H1 (cell line): ENCODE measurements at regions not wholly inside any gene's neighbourhood (a gene's known extent, or its start where the extent isn't known, plus 50 kb on each side); places are given as distances from the start of the nearest gene placed in this dataset.

Experiments
- CTCF ChIA-PET: fragments of 300-600 bp; sonication (Branson Sonifier 250); formaldehyde crosslinking; loops from one replicate; lab custom pipeline; 2021; ENCODE audit not compliant: partially characterized antibody; lab: Charles Lee
- POLR2A ChIA-PET: fragments of 300-600 bp; sonication (Branson Sonifier 250); formaldehyde crosslinking; loops from one replicate; lab custom pipeline; 2021; ENCODE audit warnings: inconsistent platforms; ENCODE audit not compliant: partially characterized antibody; lab: Charles Lee
- DNase-seq, 2 experiments: peaks; one replicate each; pipeline versions ENCODE4 v3.0.0 to v3.0.0-alpha.2; 2010 to 2022; ENCODE audit warnings: low spot score in 2 of 2, low read depth in 1 of 2, mixed read lengths in 1 of 2
- FAIRE-seq: peaks from 2 replicates; lab custom pipeline; 2011; peaks lifted over from hg19 to GRCh38; lab: Jason Lieb, UNC
- H2AFZ ChIP-seq: 2 replicates; pipeline ENCODE4 v1.8.1; 2012; ENCODE audit warnings: low read length, inconsistent platforms
- H2AK5ac ChIP-seq: 2 replicates; pipeline ENCODE4 v1.6.1; 2013; ENCODE audit warnings: low read depth, low read length
- H2BK120ac ChIP-seq: replicated peaks from 2 replicates; pipeline ENCODE3; 2013; ENCODE audit warnings: low read depth, low read length, inconsistent platforms
- H2BK12ac ChIP-seq: 2 replicates; pipeline ENCODE4 v1.6.1; 2013; ENCODE audit warnings: low read depth, low read length
- H2BK15ac ChIP-seq: 2 replicates; pipeline ENCODE4 v1.6.1; 2013; ENCODE audit warnings: low read length
- H2BK20ac ChIP-seq: 2 replicates; pipeline ENCODE4 v1.6.1; 2013; ENCODE audit warnings: low read length
- H2BK5ac ChIP-seq: 2 replicates; pipeline ENCODE4 v1.6.1; 2013; ENCODE audit warnings: low read depth, low read length
- H3K14ac ChIP-seq: 2 replicates; pipeline ENCODE4 v1.6.1; 2013; ENCODE audit warnings: inconsistent platforms; ENCODE audit not compliant: insufficient read length
- H3K18ac ChIP-seq: 2 replicates; pipeline ENCODE4 v1.6.1; 2013; ENCODE audit warnings: low read length; ENCODE audit errors: extremely low read depth
- H3K23ac ChIP-seq: 2 replicates; pipeline ENCODE4 v1.6.1; 2013; ENCODE audit warnings: inconsistent platforms; ENCODE audit not compliant: insufficient read length
- H3K23me2 ChIP-seq: 2 replicates; pipeline ENCODE4 v1.6.1; 2013; ENCODE audit warnings: low read depth, low read length
- H3K27ac ChIP-seq: 2 replicates; pipeline ENCODE4 v1.6.1; 2011; ENCODE audit warnings: low read depth, low read length, inconsistent platforms
- H3K27me3 ChIP-seq, 4 experiments: replicated peaks in 1 of 4; 1 replicate in 1 of 4; 2 replicates in 3 of 4; pipeline versions ENCODE4 v1.6.1 to v1.8.1; 2011 to 2013; ENCODE audit warnings: low read length in 3 of 4, mild to moderate bottlenecking in 3 of 4, inconsistent platforms in 2 of 4, mixed read lengths in 2 of 4, moderate library complexity in 1 of 4; ENCODE audit not compliant: control insufficient read depth in 3 of 4, insufficient read depth in 3 of 4; ENCODE audit errors: extremely low read depth in 1 of 4
- H3K36me3 ChIP-seq, 4 experiments: 2 replicates each; pipeline versions ENCODE4 v1.6.1 to v1.8.1; 2011 to 2013; ENCODE audit warnings: mild to moderate bottlenecking in 4 of 4, low read length in 3 of 4, moderate library complexity in 2 of 4, control low read depth in 1 of 4, inconsistent platforms in 1 of 4; ENCODE audit not compliant: insufficient read depth in 4 of 4, control insufficient read depth in 2 of 4
- H3K4ac ChIP-seq: replicated peaks from 2 replicates; pipeline ENCODE3; 2013; ENCODE audit warnings: low read length, low read depth, mixed read lengths, inconsistent platforms; ENCODE audit not compliant: insufficient read length
- H3K4me1 ChIP-seq, 4 experiments: replicated peaks in 1 of 4; 1 replicate in 1 of 4; 2 replicates in 3 of 4; pipeline versions ENCODE4 v1.6.1 to v1.8.1; 2011 to 2013; ENCODE audit warnings: low read length in 3 of 4, inconsistent platforms in 2 of 4, mixed read lengths in 1 of 4; ENCODE audit not compliant: insufficient read depth in 4 of 4, control insufficient read depth in 3 of 4
- H3K4me2 ChIP-seq, 2 experiments: 2 replicates each; pipeline versions ENCODE4 v1.6.1 to v1.8.1; 2011 to 2013; ENCODE audit warnings: low read depth in 2 of 2, low read length in 2 of 2, control low read depth in 1 of 2, inconsistent platforms in 1 of 2, mild to moderate bottlenecking in 1 of 2; ENCODE audit not compliant: insufficient read depth in 1 of 2
- H3K4me3 ChIP-seq, 4 experiments: fragments of 200-600, 300-600 bp in 1 of 4; sonication (generic), shearing (Covaris generic), sonication (Bioruptor Twin) in 1 of 4; 2 replicates each; pipeline versions ENCODE4 v1.5.1 to v1.8.1; 2011 to 2016; ENCODE audit warnings: low read length in 4 of 4, low read depth in 3 of 4, control low read depth in 2 of 4, inconsistent platforms in 2 of 4, mild to moderate bottlenecking in 2 of 4, mixed read lengths in 1 of 4, moderate library complexity in 1 of 4; ENCODE audit not compliant: insufficient read depth in 2 of 4; ENCODE audit errors: extremely low read depth in 1 of 4
- H3K56ac ChIP-seq: replicated peaks from 2 replicates; pipeline ENCODE3; 2013; ENCODE audit warnings: low read depth, mild to moderate bottlenecking, mixed read lengths, low read length, inconsistent platforms; ENCODE audit not compliant: insufficient read length
- H3K79me1 ChIP-seq: 2 replicates; pipeline ENCODE4 v1.6.1; 2013; ENCODE audit warnings: low read depth, low read length, control low read depth
- H3K79me2 ChIP-seq, 2 experiments: 2 replicates each; pipeline versions ENCODE4 v1.6.1 to v1.8.1; 2012 to 2013; ENCODE audit warnings: low read length in 2 of 2, mild to moderate bottlenecking in 2 of 2, inconsistent platforms in 1 of 2; ENCODE audit not compliant: insufficient read depth in 2 of 2, control insufficient read depth in 1 of 2
- H3K9ac ChIP-seq, 4 experiments: replicated peaks in 1 of 4; 1 replicate in 1 of 4; 2 replicates in 3 of 4; pipeline versions ENCODE4 v1.6.1 to v1.8.1; 2011 to 2013; ENCODE audit warnings: low read depth in 3 of 4, low read length in 3 of 4, control low read depth in 2 of 4, mild to moderate bottlenecking in 2 of 4, moderate library complexity in 2 of 4, inconsistent platforms in 1 of 4; ENCODE audit errors: extremely low read depth in 1 of 4
- H3K9me3 ChIP-seq, 2 experiments: 2 replicates each; pipeline versions ENCODE4 v1.6.1 to v1.8.1; 2012 to 2013; ENCODE audit warnings: mild to moderate bottlenecking in 2 of 2, moderate library complexity in 2 of 2, control low read depth in 1 of 2, inconsistent platforms in 1 of 2, low read depth in 1 of 2, low read length in 1 of 2, mixed read lengths in 1 of 2; ENCODE audit not compliant: insufficient read depth in 2 of 2
- H4K20me1 ChIP-seq, 2 experiments: replicated peaks in 1 of 2; 2 replicates each; pipeline versions ENCODE3 to v1.8.1; 2011 to 2013; ENCODE audit warnings: inconsistent platforms in 2 of 2, low read length in 2 of 2, mild to moderate bottlenecking in 1 of 2; ENCODE audit not compliant: insufficient read depth in 2 of 2, control insufficient read depth in 1 of 2
- H4K5ac ChIP-seq: 2 replicates; pipeline ENCODE4 v1.6.1; 2013; ENCODE audit warnings: low read length, low read depth, mixed read lengths, inconsistent platforms; ENCODE audit not compliant: insufficient read length
- H4K8ac ChIP-seq: 2 replicates; pipeline ENCODE4 v1.8.0; 2013; ENCODE audit warnings: mild to moderate bottlenecking, moderate library complexity, low read length, inconsistent platforms; ENCODE audit not compliant: insufficient read depth; ENCODE audit errors: extremely low read depth
- H4K91ac ChIP-seq: replicated peaks from 2 replicates; pipeline ENCODE3; 2013; ENCODE audit warnings: low read length, mixed read lengths, inconsistent platforms; ENCODE audit not compliant: insufficient read length
- CHD1 ChIP-seq: IDR thresholded peaks from 2 replicates; pipeline ENCODE4 v1.6.1; 2012; ENCODE audit warnings: low read depth, low read length, improper control_type of control experiment
- CHD2 ChIP-seq: IDR thresholded peaks from 2 replicates; pipeline ENCODE4 v1.6.1; 2012; ENCODE audit warnings: low read length, improper control_type of control experiment
- CTBP2 ChIP-seq: IDR thresholded peaks from 2 replicates; pipeline ENCODE4 v1.7.0; 2011; ENCODE audit warnings: borderline replicate concordance, mild to moderate bottlenecking, moderate library complexity, mixed read lengths, low read length; ENCODE audit not compliant: insufficient read depth, insufficient read length
- SP1 ChIP-seq: IDR thresholded peaks from 2 replicates; pipeline ENCODE4 v1.6.1; 2011; ENCODE audit warnings: low read depth, low read length
- TCF12 ChIP-seq: IDR thresholded peaks from 2 replicates; pipeline ENCODE4 v1.6.1; 2011; ENCODE audit warnings: low read depth, mild to moderate bottlenecking, low read length
- WGBS, 2 experiments: shearing (Covaris generic) in 1 of 2; methylation state at CpG; one replicate each; pipeline versions ENCODE4 v1.1.6 to v1.1.7; 2013 to 2015; ENCODE audit warnings: low lambda C conversion rate in 2 of 2, mixed read lengths in 2 of 2, inconsistent platforms in 1 of 2, low coverage in 1 of 2, missing lambda C conversion rate in 1 of 2; ENCODE audit not compliant: insufficient replicate concordance in 2 of 2, insufficient coverage in 1 of 2, insufficient read length in 1 of 2; ENCODE audit errors: extremely low coverage in 1 of 2, missing lambda C conversion rate in 1 of 2; 5-methylcytosine and 5-hydroxymethylcytosine counted together
- TF ChIP-seq, protein P1 (sequence below): IDR thresholded peaks from 2 replicates; pipeline ENCODE4 v1.6.1; 2011; ENCODE audit warnings: low read depth, mild to moderate bottlenecking, low read length; ENCODE audit not compliant: insufficient read depth

DNA sequence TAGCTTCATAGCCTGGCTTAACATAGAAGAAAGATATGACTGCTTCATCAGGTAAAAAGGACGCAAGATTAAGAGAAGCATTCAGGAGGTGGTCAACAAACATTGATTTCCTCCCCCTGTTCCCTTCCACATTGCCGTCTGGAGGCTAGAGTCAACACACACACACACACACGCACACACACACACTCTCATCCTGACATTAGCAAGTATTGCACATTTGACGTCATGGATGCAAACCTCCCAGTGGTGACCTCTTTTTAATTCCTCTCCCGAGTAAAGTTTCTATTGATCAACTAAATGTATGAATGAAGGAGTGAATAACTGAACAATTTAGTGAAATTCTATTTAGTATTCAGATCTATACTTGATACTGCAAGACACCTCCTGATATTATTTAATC is 332.8 kb downstream of the ELAVL2 start:
- Histone ChIP-seq H2BK15ac (no peak overlapping the region), H3K27ac (no peak overlapping the region), H3K4me1 (no peaks in the 10 kb centered on the region), H2AFZ (no peak overlapping the region), H4K8ac (no peak overlapping the region), H2AK5ac (no peak overlapping the region), H3K36me3 (no peaks in the 10 kb centered on the region), H3K23ac (no peak overlapping the region), H3K14ac (no peak overlapping the region), H2BK12ac (no peak overlapping the region), H4K91ac (no peak overlapping the region), H4K5ac (no peak overlapping the region)
- no peak for FAIRE-seq
- POLR2A ChIA-PET: no interaction called here
- TF ChIP-seq, protein P1, sequence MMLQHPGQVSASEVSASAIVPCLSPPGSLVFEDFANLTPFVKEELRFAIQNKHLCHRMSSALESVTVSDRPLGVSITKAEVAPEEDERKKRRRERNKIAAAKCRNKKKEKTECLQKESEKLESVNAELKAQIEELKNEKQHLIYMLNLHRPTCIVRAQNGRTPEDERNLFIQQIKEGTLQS: no peak
- TF ChIP-seq CHD1 (no peak), CHD2 (no peak), SP1 (no peak), CTBP2 (no peak), TCF12 (no peak)
- TF ChIP-seq, all 59 proteins: peak for 0
- Histone ChIP-seq H4K20me1 (no peaks in the 10 kb centered on the region), H3K27me3 (no peaks in the 10 kb centered on the region), H3K4me2 (no peak overlapping the region), H3K56ac (no peak overlapping the region), H3K18ac (no peak overlapping the region), H2BK5ac (no peak overlapping the region), H3K4ac (no peak overlapping the region), H3K9ac (no peak overlapping the region; a peak in 1 of 7 replicates), H3K79me1 (no peaks in the 10 kb centered on the region), H3K23me2 (no peaks in the 10 kb centered on the region), H3K9me3 (no peaks in the 10 kb centered on the region), H2BK20ac (no peak overlapping the region), H2BK120ac (no peak overlapping the region), H3K79me2 (no peaks in the 10 kb centered on the region), H3K4me3 (no peak overlapping the region)
- 89% methylated on average over 5 of the region's 5 CpGs; no CpG with 5 or more reads in 1 of the 2 experiments for WGBS, 2 experiments
- DNase-seq: no peak
- CTCF ChIA-PET: interaction anchor here (0.7 to 4.5 kb wide), 5 partner anchors 14 to 370 kb away, joined by 3 to 28 read pairs (median 4); no protein-coding TSS in a partner anchor
